ENCODE measurements at regions not wholly inside any gene's neighbourhood (a gene's known extent, or its start where the extent isn't known, plus 50 kb on each side); places are given as distances from the start of the nearest gene placed in this dataset.
"Not testable (repeated sequence)": the region's sequence is repeated elsewhere in the genome, so short reads cannot be mapped to it uniquely, and the experiment has no call there.

DNA sequence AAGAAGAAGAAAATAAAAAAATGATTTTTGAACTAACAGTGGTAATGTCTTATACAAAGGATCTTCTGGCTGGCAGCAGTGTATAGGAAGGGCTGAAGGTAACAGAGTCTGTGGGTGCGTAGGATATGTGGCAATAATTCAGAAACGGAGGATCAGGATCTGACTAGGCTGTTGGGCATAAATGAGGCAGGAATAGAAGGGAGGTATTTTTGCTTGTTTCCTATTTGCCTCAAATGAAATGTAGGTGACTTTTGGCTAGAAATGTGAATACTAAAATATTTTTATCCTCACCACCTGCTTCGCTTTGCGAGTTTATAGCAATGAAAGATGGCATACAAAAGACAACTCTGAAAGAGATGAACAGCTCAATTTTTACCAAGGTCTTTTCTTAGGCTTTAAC lies 1086.1 kb upstream of the CELF4 start:
- DNase-seq: no peak

DNA sequence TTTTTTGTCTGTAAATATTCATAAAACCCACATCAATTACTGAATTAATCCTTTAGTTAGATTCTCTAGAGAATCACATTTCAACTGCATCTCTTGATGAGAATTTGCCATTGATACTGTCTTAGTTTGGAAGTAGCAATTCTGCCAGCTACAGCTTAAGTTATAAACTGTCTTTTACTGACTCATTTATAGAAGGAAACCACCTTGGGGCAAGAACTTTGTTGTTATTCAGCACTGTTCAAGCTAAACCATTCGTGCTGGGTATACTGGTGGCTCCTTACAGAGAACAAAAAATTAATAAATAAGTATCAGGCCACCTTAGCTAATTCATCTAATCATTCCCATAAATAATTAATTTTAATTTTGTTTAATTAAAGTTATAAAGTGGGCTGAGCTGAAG lies 1082.6 kb upstream of the CELF4 start:
- no peak for DNase-seq

DNA sequence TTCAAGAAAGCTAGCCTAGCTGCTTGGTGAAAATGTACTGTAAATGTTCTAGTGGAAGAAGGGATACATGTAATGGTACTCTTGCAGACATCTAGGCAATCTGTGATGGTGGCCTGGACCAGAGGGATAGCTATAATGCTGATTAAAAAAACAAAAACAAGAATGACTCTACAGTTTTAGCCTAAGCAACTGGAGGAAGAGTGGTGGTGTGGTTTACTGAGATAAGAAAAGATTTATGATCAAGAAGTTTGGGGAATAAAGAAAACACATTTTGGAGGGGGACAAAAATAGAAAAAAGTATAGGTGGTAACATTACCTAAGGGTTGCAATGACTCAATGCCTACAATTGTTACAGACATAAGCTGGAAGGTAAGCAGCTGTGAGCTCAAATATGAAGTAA lies 1080.7 kb upstream of the CELF4 start:
- peak; percentile 11 for DNase-seq

DNA sequence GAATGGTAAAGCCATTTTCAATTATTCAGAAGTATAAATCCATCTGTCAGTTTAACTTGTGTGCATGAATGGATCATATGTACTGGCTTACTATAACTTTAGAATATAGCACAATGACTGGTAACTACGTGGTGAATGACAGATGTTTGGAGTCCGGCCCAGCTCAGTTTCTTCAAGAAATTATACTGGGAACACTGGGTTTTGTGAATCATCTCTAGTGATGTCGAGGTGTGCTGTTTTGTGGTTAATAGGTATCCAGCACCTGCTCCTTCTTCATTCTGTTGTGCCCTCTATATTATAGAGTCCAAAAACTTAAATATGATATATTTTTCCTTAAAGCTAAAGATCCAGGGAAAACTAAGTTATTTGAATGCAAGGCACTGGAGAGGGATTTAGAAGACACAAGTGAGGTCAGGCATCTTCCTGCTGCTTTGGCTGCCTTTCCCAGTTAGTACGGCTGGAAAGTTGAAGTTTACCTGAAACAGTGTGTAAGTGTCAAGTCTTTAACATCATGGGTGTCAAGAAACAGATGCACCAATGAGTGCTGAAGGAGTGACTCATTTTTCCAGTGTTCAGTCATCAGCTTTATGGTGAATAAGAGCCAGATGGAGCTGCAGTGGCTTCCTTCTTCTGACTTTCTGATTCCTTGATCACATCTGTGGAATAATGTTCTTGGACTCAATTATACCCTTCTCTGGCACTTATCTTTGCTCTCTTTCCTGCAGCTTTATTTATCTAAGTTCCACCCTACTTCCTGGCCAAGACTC lies 1079.5 kb upstream of the CELF4 start:
- no peak for DNase-seq

DNA sequence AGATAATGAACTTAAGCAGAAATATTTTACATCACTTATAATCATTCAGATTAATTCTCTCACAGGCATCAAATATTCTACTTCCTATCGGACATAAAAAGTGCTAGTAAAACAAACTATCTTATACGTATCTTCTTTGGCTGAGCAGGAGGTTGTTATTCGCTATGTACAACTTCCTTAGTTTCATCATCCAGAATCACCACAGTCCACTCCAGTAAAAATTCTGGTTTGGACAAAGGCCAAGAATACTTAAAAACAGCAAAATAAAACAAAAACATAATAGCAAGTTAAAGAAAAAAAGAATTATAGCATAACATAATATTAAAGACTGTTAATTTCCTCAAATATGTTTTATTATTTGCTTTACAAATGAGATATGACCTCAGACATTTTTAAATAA lies 1077.1 kb upstream of the CELF4 start:
- no peak for DNase-seq

DNA sequence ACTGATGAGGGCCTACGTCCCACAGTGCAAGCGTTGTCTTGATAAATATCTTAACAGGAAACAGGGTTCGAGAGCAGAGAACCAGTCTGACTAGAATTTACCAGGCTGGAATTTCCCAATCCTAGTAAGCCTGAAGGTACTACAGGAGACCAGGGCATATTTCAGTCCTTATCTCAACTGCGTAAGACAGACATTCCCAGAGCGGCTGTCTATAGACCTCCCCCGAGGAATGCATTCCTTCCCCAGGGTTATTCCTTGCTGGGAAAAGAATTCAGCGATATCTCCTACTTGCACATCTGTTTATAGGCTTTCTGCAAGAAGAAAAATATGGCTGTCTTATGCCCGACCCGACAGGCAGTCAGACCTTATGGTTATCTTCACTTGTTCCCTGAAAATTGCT lies 1074.1 kb upstream of the CELF4 start:
- DNase-seq: not testable (repeated sequence)

DNA sequence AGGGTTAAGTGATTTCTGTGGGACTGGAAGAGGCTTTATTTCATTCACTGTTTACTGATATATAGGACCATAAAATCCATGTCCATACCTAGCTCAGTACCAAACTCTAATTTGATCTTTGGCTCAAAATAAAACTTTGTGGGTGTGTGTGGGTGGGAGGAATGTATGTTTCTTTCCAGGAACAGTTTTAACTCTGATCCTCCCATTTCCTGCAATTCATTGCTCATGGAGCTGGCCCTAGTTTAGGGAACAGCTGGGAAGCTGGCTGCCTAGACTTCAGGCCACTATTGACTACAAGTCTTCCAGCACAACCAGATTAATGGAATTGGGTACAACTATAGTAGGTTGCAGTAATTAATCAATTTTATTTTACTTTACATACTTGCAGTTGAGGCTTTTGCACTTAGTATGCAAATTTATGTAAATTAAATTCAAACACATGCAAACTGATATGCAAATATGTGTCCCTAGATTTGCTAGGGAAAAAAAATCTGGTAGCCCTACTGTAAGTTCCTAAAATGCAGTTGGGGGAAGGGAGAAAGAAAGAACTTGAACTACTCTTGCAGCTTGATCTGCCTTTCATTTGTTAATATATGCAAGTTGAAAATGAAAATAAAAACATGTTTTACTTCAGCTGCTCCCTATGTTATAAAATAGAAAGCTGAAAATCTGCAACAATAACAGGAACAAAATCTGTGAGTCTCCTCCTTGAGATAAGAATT lies 1070.3 kb upstream of the CELF4 start:
- no peak for DNase-seq

DNA sequence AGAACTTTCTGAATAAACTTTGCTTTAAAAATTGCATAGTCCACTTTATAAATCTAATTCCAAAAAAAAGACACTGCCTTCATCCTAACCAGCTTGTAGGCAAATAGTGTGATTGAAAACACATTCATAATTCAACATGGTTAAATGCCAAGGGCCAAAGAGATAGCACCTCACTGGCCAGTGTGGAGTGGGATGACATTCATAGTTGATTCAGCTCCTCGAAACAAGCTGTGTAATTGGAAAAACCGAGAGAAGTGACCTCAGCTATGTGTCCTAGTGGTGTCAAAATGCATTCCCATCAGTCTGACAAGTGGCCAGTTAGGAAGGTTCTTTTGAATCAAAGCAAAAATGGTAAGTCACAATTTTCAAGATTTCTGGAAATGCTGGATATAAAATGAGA lies 1068.5 kb upstream of the CELF4 start:
- no peak for DNase-seq

DNA sequence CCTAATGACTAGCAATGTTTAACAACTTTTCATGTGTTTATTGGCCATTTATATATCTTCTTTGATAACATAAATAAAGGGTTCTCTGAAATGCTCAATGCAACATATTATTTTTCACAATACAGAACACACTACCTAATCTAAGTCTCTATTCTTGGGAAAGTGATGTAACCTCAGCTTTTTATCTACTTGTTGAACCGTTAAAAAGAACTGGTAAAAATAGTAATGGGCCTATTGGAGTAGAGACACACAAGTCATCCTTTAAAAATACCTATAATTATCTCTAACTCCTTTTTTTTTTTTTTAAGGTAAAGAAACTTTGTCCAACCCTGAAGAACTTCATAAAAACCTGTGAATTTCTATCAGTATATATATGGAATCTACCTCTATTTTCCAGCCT lies 1067.7 kb upstream of the CELF4 start:
- no peak for DNase-seq

DNA sequence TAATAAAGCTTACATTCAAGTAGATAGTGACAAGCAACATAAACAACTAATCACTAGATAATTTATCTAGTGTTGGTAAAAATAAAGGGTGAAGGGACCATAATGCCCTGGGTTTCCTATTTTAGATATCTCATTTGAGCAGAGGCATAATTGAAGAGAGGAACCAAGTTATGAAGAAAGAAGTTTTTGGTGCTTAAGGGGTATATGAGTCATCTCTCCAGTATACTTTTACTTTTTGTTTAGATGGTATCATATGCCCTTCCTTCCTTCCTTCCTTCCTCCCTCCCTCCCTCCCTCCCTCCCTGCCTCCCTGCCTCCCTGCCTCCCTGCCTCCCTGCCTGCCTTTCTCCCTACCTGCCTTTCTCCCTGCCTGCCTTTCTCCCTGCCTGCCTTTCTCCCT lies 1053.5 kb upstream of the CELF4 start:
- DNase-seq: no peak

DNA sequence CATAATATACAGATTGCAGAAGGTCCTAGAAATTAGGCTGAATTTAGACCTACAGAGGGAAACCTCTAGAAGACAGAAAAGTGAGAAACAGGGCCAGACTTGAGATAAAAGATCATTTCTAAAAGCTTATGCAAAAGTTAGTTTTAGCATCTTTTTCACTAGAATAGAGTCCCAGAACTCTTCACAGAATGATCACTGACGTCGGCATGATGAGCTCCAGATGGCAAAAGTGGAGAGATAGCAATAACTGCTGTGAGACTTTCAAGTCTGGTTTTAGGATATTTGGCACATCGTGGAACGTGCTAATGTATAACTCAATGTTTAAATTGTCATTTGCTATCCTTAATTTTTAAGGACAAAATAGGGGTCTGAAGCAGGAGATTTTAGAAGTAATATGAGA lies 1050.7 kb upstream of the CELF4 start:
- no peak for DNase-seq

DNA sequence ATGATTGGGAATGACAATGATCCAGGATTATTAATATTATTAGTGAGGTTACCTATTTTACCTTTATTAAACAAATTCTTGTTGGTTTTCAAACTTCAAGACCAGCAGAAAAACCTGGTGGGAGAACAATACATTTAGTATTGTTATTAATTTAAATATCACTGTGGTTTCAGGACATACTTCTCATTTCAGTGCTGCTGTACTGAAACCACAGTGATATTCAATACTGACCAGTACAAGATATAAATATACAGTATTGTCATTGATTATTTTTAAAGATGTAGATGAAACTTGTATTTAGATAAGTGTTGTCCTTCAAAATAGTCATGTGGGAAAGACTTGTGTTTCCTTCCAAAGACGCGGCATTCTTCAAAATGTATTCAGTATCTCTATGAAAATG lies 1047.3 kb upstream of the CELF4 start:
- DNase-seq: no peak

DNA sequence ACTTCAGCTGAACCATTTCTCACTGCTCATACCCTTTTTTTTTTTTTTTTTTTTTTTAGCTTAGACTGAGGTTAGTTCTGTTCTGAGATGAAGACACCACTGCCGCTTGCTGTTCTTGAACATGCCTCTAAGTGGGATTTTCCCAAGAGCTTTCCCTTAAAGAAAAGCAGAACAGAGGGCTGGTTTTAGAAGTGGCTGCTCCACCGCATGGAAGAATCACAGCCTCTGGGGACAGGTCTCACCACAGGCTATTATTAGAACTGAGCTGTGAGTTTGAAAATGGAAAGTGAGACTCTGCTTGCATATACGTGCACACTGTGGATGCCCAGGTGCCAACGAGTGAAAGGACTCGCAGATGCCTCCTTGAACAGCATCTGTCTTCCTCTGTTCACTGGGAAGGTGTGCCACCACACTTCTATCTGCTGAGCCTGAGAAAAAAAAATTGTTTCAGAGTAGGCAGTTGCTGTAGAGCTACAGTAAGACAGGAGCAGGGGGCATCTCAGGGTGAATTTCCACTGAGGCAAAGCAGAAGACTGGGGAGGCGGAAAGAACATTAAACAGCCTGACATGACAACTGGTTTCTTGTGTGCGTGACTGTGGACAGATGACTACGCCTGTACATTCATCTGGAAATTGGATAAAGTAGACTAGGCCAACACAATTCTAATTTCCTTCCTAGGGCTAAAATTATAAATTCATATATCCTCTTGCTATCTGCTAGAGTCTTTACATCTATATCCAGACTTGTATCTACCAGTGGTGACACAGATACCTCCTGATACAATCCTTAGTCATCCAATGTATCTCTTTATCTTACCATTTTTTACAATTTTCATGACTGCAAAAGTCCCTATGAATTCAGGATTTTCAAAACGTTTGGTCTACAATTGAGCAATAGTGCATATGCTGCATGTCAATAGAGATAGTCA lies 1045.7 kb upstream of the CELF4 start:
- no peak for DNase-seq

DNA sequence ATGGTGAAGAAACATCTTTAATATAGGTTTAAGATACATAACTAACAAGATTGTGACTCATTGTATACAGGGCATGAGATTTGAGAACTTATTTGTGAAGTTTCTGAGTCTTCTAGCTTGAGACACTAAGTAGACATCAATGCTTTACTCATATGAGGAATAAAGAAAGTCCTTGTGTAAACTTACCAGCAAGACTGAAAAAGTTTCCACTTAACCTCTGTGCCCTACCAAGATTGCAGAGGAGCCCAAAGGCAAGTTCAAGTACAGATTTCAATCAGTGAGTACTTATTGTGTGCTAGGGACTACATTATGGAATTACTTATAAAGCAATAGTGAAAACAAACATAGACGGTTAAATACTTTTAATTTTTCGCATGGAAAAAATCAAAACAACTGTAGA lies 1041.2 kb upstream of the CELF4 start:
- no peak for DNase-seq

DNA sequence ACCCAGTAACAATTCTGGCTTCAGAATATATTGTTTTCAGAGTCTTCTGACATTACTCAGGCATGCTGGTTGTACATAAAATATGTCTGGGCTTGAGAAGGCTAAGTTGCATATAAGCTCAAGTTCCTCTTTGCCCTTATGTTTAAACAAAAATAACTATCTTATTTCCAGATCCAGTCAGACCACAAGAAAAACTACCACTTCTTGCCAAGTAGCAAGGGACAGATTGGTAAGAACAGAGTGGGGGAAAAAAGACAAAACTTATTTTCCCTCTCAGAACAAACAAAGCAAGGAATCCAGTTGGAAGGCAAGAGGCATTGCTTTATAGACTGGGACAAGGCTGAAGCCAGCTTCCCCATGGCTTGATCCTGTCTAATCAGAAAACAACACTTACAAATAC lies 1036.7 kb upstream of the CELF4 start:
- DNase-seq: peak; percentile 2

DNA sequence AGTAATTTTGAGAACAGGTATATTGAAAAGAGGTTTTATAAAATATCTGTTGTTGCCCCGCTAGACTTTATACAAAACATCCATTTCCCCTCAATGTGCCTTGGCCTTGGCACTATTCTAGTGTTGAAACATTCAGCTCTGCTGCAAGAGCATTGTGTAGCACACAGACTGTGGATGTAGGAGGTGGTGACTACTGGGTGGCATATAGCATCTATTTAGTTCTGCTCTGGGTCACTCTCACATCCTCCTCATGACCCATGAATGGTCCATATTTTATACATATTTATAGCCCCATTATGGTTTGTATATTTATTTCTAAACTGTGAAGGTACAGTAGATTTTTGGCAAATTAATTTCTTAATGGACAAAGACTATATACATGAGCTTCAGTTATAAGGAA lies 1022.0 kb upstream of the CELF4 start:
- no peak for DNase-seq

DNA sequence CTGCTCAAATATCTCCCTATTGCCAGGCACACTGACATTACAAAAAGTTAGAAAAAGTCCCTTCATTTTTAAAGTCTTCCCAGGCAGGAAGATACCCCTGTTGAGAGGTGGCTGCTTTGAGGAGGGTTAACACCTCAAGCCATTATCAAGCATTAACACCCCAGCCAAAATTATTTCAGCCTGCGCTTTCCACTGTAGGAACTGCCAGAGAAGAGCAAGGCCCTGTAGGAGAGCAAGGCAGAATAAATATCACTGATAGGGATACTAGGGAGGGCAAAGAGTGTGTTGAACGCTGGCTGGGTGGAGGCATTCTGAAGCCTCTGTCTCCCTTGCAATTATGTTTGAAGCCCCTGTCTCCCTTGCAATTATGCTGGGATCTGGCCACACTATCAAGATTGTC lies 1020.7 kb upstream of the CELF4 start:
- no peak for DNase-seq

DNA sequence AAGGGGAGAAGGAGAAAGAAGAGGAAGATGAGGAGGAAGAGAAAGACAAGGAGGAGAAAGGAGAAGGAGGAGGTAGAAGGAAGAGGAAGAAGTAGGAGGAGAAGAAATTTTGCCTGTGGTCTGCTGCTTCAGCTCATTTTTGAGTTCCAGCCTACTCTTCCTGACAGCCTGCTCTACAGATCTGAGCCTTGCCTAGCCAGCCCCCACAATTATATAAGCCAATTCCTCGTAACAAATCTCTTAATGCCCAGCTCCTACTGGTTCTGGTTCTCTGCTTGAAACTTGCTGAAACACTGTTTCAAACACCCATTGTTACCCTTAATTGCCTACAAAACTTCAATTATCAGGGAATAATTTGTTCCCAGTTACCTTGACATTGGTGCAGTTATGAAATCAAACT lies 1014.2 kb upstream of the CELF4 start:
- DNase-seq: no peak

DNA sequence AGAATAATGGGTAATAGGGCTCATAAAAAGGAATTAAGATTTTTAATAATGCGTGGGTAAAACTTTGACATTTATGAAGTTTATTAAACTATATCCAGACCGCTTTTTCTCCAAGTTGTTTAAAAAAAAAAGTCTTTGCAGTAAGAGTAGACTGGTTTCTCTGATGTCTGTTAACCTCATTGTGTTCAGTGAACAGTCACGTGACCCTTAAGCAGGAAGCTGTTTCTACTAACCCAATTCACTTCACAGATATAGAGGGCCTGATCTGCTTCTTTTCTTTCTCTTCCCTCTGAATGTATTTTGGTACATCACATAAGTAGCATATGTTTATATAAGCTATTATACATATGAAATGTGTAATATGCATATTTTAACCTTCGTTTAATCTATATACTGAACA lies 1011.3 kb upstream of the CELF4 start:
- no peak for DNase-seq

DNA sequence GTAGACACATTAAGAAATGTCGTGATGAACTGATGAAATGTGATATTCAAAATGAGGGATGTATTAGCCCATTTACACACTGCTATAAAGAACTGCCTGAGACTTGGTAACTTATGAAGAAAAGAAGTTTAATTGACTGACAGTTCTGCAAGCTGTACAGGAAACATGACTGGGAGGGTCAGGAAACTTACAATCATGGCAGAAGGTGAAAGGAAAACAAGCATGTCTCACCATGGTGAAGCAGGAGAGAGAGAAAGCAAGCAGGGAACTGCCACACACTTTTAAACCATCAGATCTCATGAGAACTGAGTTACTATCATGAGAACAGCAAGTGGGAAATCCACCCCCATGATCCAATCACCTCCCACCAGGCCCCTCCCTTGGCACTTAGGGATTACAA lies 1010.8 kb upstream of the CELF4 start:
- no peak for DNase-seq

DNA sequence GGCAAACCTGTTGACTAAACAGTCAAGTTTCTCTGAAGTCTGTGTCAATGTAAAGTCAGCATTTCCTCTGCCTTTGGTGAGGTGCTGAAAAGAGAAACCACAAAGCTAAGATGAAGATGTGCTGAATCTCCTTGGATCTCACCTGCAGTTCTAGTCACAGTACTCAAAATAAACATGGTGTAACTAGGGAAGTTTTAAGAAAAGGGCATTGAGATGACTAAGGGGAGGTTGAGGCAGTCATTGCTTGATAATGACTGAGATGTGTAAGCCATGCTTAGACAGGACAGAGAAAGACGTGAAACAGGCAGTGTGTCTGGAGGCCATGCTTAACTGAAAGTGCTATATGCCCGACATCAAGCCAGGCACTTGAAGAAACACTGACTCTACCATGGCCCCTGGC lies 1010.0 kb upstream of the CELF4 start:
- DNase-seq: no peak

DNA sequence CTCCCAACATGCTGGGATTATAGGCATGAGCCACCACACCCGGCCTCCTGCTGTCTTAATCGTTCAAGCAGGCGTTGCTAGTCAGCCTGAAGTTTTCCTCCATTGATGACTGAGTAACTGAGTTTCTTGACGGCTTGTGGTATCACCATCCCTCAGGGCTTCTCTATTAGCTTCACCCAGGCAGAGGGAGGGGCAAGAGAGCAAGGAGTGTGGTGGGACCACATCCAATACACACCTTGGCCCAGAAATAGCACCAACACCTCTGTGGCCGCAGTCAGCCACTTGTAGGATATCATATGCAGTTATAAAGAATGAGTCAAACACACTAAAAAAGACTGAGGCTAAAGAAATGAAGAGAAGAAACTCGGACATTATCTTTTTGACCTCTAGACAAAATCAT lies 1009.4 kb upstream of the CELF4 start:
- no peak for DNase-seq

DNA sequence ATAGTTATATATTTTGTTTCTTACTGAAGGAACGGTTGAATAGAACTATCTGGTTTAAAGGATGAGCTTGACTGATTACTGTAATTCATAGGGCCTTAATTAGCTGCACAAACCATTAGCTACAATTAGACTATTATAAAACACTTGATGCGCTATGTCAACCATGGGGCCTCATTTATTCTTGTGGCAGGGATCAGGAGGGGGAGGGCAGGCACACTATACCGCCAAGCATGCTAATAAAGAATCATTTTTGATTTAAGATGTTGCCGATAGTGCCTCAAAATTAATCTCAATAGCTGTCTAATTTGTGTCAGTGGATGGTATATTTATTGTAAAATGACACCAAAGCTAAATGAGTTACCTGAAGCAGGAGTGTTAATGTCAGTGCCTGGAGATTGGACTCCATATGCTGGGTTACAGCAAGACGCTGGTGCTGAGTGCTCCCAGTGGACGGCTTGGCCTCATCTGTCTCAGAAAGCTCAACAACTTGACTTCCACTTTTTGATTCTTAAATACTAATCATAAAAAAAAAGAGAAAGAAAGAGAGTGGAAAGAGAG lies 1007.0 kb upstream of the CELF4 start:
- DNase-seq: no peak

Measured in hematopoietic multipotent progenitor cell treated with erythropoietin and hydrocortisone succinate and interleukin-3 and kit ligand, for 6 days (in vitro differentiated cells).